Endodermal cell (in vitro differentiated cells): ENCODE measurements at regions not wholly inside any gene's neighbourhood (a gene's known extent, or its start where the extent isn't known, plus 50 kb on each side); places are given as distances from the start of the nearest gene placed in this dataset.

Experiments
- DNase-seq: peaks from one replicate; pipeline ENCODE4 v3.0.0-alpha.2; 2017
- H3K27ac ChIP-seq: 2 replicates; pipeline ENCODE4 v1.5.1; 2013; ENCODE audit warnings: mild to moderate bottlenecking, low read depth, low read length, moderate library complexity
- H3K27me3 ChIP-seq: 2 replicates; pipeline ENCODE4 v1.6.1; 2013; ENCODE audit warnings: mild to moderate bottlenecking, low read length, moderate library complexity; ENCODE audit not compliant: insufficient read depth, control insufficient read depth, poor library complexity, severe bottlenecking
- H3K36me3 ChIP-seq: 2 replicates; pipeline ENCODE4 v1.7.0; 2013; ENCODE audit warnings: mild to moderate bottlenecking, low read length, moderate library complexity; ENCODE audit not compliant: control insufficient read depth, insufficient read depth
- H3K4me1 ChIP-seq: one replicate; pipeline ENCODE4 v1.7.0; 2013; ENCODE audit warnings: low read length; ENCODE audit not compliant: control insufficient read depth, insufficient read depth
- H3K4me3 ChIP-seq: 2 replicates; pipeline ENCODE4 v1.5.1; 2013; ENCODE audit warnings: mild to moderate bottlenecking, low read length, moderate library complexity
- H3K9ac ChIP-seq: 2 replicates; pipeline ENCODE4 v1.6.1; 2013; ENCODE audit warnings: mild to moderate bottlenecking, low read length, moderate library complexity; ENCODE audit not compliant: poor library complexity, severe bottlenecking; ENCODE audit errors: extremely low read depth
- H3K9me3 ChIP-seq: 2 replicates; pipeline ENCODE4 v1.6.1; 2013; ENCODE audit warnings: mild to moderate bottlenecking, low read length, moderate library complexity; ENCODE audit not compliant: control insufficient read depth
- H3K27ac Mint-ChIP-seq: 2 replicates; pipeline ENCODE4 v1.8.0; 2020; ENCODE audit warnings: mixed read lengths
- H3K27me3 Mint-ChIP-seq: 2 replicates; pipeline ENCODE4 v1.8.0; 2021; ENCODE audit warnings: mild to moderate bottlenecking, mixed read lengths; ENCODE audit not compliant: insufficient read depth
- H3K36me3 Mint-ChIP-seq: 2 replicates; pipeline ENCODE4 v1.8.0; 2020; ENCODE audit warnings: low read depth, mixed read lengths
- H3K4me1 Mint-ChIP-seq: 2 replicates; pipeline ENCODE4 v1.8.0; 2020; ENCODE audit warnings: mixed read lengths
- H3K4me3 Mint-ChIP-seq: 2 replicates; pipeline ENCODE4 v1.8.0; 2020; ENCODE audit warnings: mild to moderate bottlenecking, moderate library complexity, mixed read lengths
- H3K9me3 Mint-ChIP-seq: 2 replicates; pipeline ENCODE4 v1.8.0; 2020; ENCODE audit warnings: mild to moderate bottlenecking, mixed read lengths
- WGBS, 2 experiments: methylation state at CpG; one replicate each; pipeline versions ENCODE4 v1.1.5 to v1.1.7; 2013; ENCODE audit warnings: missing lambda C conversion rate in 2 of 2, mixed read lengths in 1 of 2; ENCODE audit not compliant: insufficient coverage in 1 of 2, insufficient read length in 1 of 2; 5-methylcytosine and 5-hydroxymethylcytosine counted together
- TF ChIP-seq, protein P1 (sequence below): fragments of 200-600 bp; sonication (generic); conservative IDR thresholded peaks from 2 replicates; pipeline ENCODE4 v1.5.0; 2021; ENCODE audit warnings: antibody characterized with exemption, mild to moderate bottlenecking

DNA sequence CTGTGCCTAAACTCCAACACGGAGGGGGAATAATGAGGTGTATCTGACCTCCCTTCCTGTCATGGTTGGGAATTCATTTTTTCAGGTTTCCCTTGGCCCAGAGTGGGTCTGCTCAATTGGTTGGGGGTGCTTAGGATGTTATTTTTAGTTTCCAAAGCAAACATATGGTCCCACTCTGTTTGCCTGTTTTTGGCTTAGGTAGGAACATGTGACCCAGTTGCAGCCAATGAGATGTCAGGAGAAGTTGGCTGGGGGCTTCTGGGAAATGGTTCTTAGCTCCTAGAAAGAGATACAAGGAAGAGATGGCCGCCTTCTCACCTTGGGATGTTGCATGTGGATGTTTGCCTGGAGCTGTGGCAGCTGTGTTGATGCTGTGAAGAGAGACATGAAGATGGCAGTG, 147.9 kb upstream of the RFLNA start:
- no peaks in the 10 kb centered on the region for H3K4me1 ChIP-seq
- Mint-ChIP-seq H3K4me3 (no peak overlapping the region), H3K4me1 (peaks cover 5% of the 10 kb centered on the region), H3K27me3 (peaks cover 11% of the 10 kb centered on the region), H3K9me3 (peaks cover 74% of the 10 kb centered on the region), H3K27ac (no peak overlapping the region), H3K36me3 (peaks cover 13% of the 10 kb centered on the region)
- no peak overlapping the region for H3K9ac ChIP-seq
- peaks cover 34% of the 10 kb centered on the region for H3K9me3 ChIP-seq
- WGBS, 2 experiments = 90 to 100% methylated on average over 1 to 2 of the region's 2 CpGs
- H3K36me3 ChIP-seq = no peaks in the 10 kb centered on the region
- TF ChIP-seq, protein P1, sequence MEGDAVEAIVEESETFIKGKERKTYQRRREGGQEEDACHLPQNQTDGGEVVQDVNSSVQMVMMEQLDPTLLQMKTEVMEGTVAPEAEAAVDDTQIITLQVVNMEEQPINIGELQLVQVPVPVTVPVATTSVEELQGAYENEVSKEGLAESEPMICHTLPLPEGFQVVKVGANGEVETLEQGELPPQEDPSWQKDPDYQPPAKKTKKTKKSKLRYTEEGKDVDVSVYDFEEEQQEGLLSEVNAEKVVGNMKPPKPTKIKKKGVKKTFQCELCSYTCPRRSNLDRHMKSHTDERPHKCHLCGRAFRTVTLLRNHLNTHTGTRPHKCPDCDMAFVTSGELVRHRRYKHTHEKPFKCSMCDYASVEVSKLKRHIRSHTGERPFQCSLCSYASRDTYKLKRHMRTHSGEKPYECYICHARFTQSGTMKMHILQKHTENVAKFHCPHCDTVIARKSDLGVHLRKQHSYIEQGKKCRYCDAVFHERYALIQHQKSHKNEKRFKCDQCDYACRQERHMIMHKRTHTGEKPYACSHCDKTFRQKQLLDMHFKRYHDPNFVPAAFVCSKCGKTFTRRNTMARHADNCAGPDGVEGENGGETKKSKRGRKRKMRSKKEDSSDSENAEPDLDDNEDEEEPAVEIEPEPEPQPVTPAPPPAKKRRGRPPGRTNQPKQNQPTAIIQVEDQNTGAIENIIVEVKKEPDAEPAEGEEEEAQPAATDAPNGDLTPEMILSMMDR = no peak
- H3K27me3 ChIP-seq = no peaks in the 10 kb centered on the region
- H3K4me3 ChIP-seq = no peak overlapping the region
- H3K27ac ChIP-seq = no peak overlapping the region
- no peak for DNase-seq

- H3K4me1 Mint-ChIP-seq = peaks cover 5% of the 10 kb centered on the region
Observed at GRCh38 chr12:124147575-124147974, 147.3 kb upstream of the RFLNA start.

DNA sequence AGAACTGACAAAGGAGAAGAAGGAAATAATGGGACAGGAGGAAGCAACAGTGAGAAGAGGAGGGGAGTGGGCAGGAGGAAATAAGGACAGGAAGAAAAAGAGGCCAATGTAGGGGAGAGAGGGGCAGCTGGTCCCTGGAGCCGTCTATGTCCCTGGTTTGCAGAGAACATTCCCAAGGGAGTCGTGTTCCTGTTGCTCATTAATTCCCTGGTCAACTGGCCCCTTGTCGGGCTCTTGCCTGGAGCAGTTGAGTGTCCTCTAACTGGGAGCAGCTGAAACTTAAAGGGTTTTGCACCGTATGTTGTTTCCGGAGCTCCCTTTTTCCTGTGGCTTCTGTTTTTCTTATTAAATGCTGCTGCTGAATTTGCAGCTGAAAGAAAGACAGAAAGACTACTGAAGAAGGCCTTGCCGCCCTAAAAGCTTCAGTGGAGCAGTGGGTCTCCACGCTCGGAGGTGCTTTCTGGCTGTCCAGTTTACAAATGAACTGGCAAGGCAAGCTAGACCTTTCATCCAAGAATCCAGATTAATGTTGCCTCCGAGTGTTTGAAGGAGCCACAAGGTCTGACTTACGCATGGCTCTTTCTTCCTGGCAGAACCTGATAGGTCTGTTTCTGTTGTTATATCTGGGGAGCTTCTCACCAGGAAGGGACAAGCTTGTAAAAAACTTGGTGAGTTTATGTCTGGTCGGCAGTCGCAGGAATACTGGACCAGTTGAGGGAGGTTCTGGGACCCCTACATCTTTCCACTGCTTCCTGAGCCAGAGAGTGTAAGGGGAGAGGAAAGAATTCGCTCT, 146.2 kb upstream of the RFLNA start:
- peaks cover 2% of the 10 kb centered on the region for H3K4me1 Mint-ChIP-seq
- H3K9me3 Mint-ChIP-seq = peaks cover 60% of the 10 kb centered on the region
- peaks cover 12% of the 10 kb centered on the region for H3K27me3 Mint-ChIP-seq
- 87 to 90% methylated on average over 12 to 13 of the region's 13 CpGs for WGBS, 2 experiments
- H3K9ac ChIP-seq = no peak overlapping the region
- no peaks in the 10 kb centered on the region for H3K36me3 ChIP-seq
- no peak overlapping the region for H3K27ac Mint-ChIP-seq
- no peak overlapping the region for H3K4me3 ChIP-seq
- peaks cover 10% of the 10 kb centered on the region for H3K36me3 Mint-ChIP-seq
- DNase-seq = no peak
- H3K4me1 ChIP-seq = no peaks in the 10 kb centered on the region
- no peak overlapping the region for H3K4me3 Mint-ChIP-seq
- peak overlapping the region; percentile 7 for H3K27ac ChIP-seq
- TF ChIP-seq, protein P1 = no peak
- no peaks in the 10 kb centered on the region for H3K27me3 ChIP-seq
- H3K9me3 ChIP-seq = peaks cover 18% of the 10 kb centered on the region

More at GRCh38 chr12:124147575-124147974, 147.3 kb upstream of the RFLNA start:
- Histone ChIP-seq H3K36me3 (no peaks in the 10 kb centered on the region), H3K27me3 (no peaks in the 10 kb centered on the region), H3K4me1 (no peaks in the 10 kb centered on the region), H3K4me3 (no peak overlapping the region), H3K9ac (no peak overlapping the region), H3K27ac (no peak overlapping the region), H3K9me3 (peaks cover 29% of the 10 kb centered on the region)
- WGBS, 2 experiments = 72 to 89% methylated on average over 3 to 6 of the region's 6 CpGs
- Mint-ChIP-seq H3K27me3 (peaks cover 11% of the 10 kb centered on the region), H3K9me3 (peaks cover 71% of the 10 kb centered on the region), H3K36me3 (peaks cover 10% of the 10 kb centered on the region), H3K27ac (no peak overlapping the region), H3K4me3 (no peak overlapping the region)
- TF ChIP-seq, protein P1 = no peak
- DNase-seq = no peak
